Activated CD4-positive, alpha-beta memory T cell treated with anti-CD3 and anti-CD28 coated beads for 36 hours (primary cell): ENCODE measurements at regions not wholly inside any gene's neighbourhood (a gene's known extent, or its start where the extent isn't known, plus 50 kb on each side); places are given as distances from the start of the nearest gene placed in this dataset.

Experiments
- CTCF ChIA-PET: fragments of 350-600 bp; sonication (Branson Sonifier 250); formaldehyde crosslinking; loops from one replicate; lab custom pipeline; 2021; ENCODE audit warnings: antibody characterized with exemption, inconsistent platforms; lab: Charles Lee
- POLR2A ChIA-PET: fragments of 350-600 bp; sonication (Branson Sonifier 250); formaldehyde crosslinking; loops from one replicate; lab custom pipeline; 2021; ENCODE audit warnings: antibody characterized with exemption; lab: Charles Lee
- DNase-seq: peaks from one replicate; pipeline ENCODE4 v3.0.0-alpha.2; 2020
- H3K27ac Mint-ChIP-seq: one replicate; pipeline ENCODE4 v1.8.0; 2021; ENCODE audit warnings: mixed read lengths
- H3K27me3 Mint-ChIP-seq: one replicate; pipeline ENCODE4 v1.8.0; 2021; ENCODE audit warnings: mixed read lengths
- H3K36me3 Mint-ChIP-seq: one replicate; pipeline ENCODE4 v1.8.0; 2021; ENCODE audit warnings: mixed read lengths
- H3K4me1 Mint-ChIP-seq: one replicate; pipeline ENCODE4 v1.8.0; 2021; ENCODE audit warnings: low read depth, mixed read lengths
- H3K4me3 Mint-ChIP-seq: one replicate; pipeline ENCODE4 v1.8.0; 2021; ENCODE audit warnings: mild to moderate bottlenecking, mixed read lengths
- H3K9me3 Mint-ChIP-seq: one replicate; pipeline ENCODE4 v1.8.0; 2021; ENCODE audit warnings: mixed read lengths
- intact Hi-C: fragments of 100-400 bp; cut with micrococcal nuclease; formaldehyde crosslinking; loops from one replicate; pipeline ENCODE4 v1.15.1; 2023

DNA sequence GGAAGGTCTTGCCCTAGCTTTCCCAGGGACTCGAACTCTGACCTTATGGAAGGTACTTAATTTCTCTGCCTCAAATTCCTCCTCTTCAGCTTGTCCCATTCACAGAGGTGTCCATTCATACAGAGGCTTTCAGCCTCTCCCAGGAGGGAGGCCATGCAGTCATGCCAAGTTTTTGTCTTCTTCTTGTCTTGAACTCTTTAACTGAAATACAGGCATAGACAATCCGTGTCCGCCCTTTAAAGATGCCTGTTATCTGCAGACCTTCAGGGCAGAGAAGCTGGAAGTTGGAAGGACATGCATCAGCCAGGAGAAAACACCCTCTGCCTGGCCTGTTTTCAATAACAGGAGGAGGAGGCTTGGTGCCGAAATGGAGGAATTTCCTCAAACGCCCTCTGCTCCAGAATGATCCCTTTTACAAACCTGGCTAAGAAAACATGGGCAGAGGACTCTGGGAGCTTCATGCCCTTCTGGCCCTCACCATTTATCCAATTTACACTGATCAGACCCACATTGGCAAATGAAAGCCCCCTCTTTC is 308.3 kb downstream of the MYCN start:
- no peaks in the 10 kb centered on the region for H3K4me1 Mint-ChIP-seq
- ChIA-PET CTCF (no interaction called here), POLR2A (no interaction called here)
- no peak for DNase-seq
- H3K9me3 Mint-ChIP-seq: no peaks in the 10 kb centered on the region
- no peak overlapping the region for H3K27ac Mint-ChIP-seq
- intact Hi-C loops: no loop called here
- H3K4me3 Mint-ChIP-seq: no peak overlapping the region
- H3K27me3 Mint-ChIP-seq: no peaks in the 10 kb centered on the region
- no peaks in the 10 kb centered on the region for H3K36me3 Mint-ChIP-seq

DNA sequence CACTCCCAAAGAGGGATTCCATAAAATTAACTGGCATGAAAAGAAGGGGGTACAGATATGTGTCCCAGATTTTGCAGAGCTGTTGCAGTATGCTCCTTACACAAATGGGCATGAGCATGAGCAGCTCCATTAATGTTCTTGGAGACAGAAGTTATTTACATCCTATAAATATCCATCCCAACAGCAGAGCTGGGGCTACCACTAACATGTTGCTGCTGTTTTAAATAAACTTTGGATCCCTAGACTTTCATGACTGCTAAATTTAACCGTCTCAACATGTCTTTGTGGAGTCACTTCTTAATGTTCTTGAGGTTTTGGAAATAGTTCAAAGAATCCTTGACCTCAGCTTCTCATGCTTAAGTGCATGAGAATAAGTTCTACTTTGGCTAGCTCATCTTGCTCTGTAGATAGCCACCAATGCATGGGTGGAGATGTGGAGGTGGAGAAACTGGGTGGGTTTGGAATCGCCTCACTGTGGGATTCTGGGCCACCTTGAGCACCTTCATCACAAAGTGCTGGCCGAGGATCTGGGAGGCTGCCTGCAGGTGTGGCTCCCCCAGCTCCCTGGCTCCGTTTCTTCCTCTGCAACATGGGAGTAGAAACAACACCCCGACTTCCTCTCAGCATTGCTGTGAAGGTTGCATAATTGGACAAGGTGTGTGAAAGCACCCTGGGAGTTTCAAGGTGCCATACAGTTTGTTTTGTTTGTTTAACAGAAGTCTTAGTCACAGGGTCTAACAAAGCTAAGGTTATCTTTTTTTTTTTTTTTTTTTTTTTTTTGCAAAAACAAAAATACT is 307.2 kb downstream of the MYCN start:
- no peak overlapping the region for H3K27ac Mint-ChIP-seq
- no peaks in the 10 kb centered on the region for H3K36me3 Mint-ChIP-seq
- intact Hi-C loops: no loop called here
- CTCF ChIA-PET: no interaction called here
- H3K27me3 Mint-ChIP-seq: no peaks in the 10 kb centered on the region
- H3K9me3 Mint-ChIP-seq: no peaks in the 10 kb centered on the region
- POLR2A ChIA-PET: no interaction called here
- no peak overlapping the region for H3K4me3 Mint-ChIP-seq
- H3K4me1 Mint-ChIP-seq: no peaks in the 10 kb centered on the region
- DNase-seq: no peak

DNA sequence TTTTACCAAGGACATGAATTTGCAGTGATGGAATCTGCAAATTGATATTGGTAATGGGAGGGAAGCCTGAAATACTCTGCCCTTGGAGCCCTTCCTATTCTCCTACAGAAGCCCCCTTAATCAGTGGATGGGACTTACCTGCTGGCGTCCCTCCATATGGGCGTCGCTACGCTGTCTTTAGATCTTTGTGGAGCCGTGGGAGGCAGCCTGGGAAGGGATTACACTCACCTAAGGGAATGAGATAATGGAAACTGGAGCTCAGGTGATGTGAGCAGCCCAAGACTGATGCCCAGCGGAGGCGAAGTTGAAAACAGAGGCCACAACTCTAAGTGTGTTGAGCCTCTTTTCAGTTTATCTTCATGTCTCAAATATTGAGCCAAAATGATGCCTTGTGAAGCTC is 306.6 kb downstream of the MYCN start:
- H3K27ac Mint-ChIP-seq: no peak overlapping the region
- intact Hi-C loops: no loop called here
- POLR2A ChIA-PET: no interaction called here
- no peaks in the 10 kb centered on the region for H3K27me3 Mint-ChIP-seq
- H3K4me3 Mint-ChIP-seq: no peak overlapping the region
- H3K9me3 Mint-ChIP-seq: no peaks in the 10 kb centered on the region
- no peaks in the 10 kb centered on the region for H3K36me3 Mint-ChIP-seq
- no peak for DNase-seq
- H3K4me1 Mint-ChIP-seq: no peaks in the 10 kb centered on the region
- CTCF ChIA-PET: no interaction called here

DNA sequence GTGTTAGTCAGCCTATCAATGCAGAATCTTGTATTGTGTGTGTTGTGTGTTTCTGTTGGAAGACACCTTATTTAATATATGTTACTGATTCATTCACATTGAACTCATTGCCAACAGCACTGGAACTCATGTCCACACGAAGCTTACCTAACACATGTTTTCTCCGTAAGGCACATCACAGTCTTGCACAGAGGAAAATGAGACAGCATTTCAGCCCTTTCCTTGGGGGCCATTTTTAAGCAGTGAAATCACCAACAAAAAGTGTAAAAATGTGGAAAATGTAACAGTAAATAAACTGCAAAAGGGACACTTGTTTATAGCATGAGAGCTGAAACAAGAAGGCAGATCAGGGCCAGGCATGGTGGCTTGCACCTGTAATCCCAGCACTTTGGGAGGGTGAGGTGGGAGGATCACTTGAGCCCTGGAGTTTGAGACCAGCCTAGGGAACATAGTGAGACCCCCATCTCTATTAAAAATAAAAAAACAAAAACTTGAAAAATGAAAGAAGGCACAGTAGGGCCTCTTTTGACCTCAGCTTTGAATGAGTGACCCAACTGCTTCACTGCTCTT is 306.0 kb downstream of the MYCN start:
- DNase-seq: no peak
- Mint-ChIP-seq H3K36me3 (no peaks in the 10 kb centered on the region), H3K9me3 (no peaks in the 10 kb centered on the region), H3K27me3 (no peaks in the 10 kb centered on the region), H3K27ac (no peak overlapping the region), H3K4me1 (no peaks in the 10 kb centered on the region), H3K4me3 (no peak overlapping the region)
- ChIA-PET CTCF (no interaction called here), POLR2A (no interaction called here)
- intact Hi-C loops: no loop called here

DNA sequence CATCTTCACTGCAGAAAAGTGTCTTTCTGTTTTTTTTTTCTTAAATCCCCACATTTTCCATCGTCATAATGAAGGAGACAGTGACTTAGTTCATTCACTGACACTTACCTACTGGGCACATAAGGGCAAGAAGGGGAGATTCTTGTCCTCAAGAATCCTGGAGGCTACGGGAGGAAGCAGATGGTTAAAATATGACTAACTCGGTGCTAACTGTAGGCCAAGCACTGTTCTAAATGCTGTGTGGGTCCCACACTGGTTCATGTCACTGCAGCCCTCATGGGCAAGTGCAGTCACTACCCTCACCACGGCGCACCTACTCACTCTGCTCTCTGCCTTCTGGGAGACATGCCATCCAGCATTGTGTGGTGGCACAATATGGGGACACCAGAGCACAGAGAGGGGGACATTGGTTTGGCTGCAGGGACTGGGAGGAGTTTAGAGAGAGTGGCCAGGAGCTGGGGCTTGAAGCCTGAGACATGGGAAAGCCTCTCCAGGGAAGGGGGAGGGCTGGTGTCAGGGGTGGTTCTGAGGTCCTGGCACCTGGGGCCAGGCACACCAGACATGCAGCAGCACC is 305.2 kb downstream of the MYCN start:
- ChIA-PET POLR2A (no interaction called here), CTCF (no interaction called here)
- no peaks in the 10 kb centered on the region for H3K4me1 Mint-ChIP-seq
- H3K27me3 Mint-ChIP-seq: no peaks in the 10 kb centered on the region
- H3K27ac Mint-ChIP-seq: no peak overlapping the region
- H3K9me3 Mint-ChIP-seq: no peaks in the 10 kb centered on the region
- no peaks in the 10 kb centered on the region for H3K36me3 Mint-ChIP-seq
- intact Hi-C loops: no loop called here
- H3K4me3 Mint-ChIP-seq: no peak overlapping the region
- no peak for DNase-seq

DNA sequence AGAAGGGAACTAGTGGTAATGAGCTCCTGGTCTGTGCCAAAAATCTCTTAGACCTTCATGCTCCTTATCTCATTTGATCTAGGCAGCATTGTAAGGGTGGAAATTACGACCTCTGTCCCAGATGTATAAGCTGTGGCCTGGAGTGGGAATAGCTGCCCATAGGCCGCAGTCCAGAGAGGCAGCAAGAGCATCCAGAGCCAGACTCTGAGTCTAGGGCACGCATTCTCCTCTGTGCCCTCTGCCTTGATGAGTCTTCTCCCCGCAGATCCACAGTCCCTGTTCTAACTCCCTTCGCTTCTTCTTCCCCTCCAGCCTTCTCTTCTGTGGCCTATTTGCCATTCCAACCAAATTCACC is 304.6 kb downstream of the MYCN start:
- H3K4me3 Mint-ChIP-seq: no peak overlapping the region
- no peak for DNase-seq
- no peaks in the 10 kb centered on the region for H3K36me3 Mint-ChIP-seq
- intact Hi-C loops: no loop called here
- POLR2A ChIA-PET: no interaction called here
- CTCF ChIA-PET: no interaction called here
- no peaks in the 10 kb centered on the region for H3K4me1 Mint-ChIP-seq
- no peaks in the 10 kb centered on the region for H3K9me3 Mint-ChIP-seq
- no peaks in the 10 kb centered on the region for H3K27me3 Mint-ChIP-seq
- H3K27ac Mint-ChIP-seq: no peak overlapping the region

- H3K36me3 Mint-ChIP-seq: no peaks in the 10 kb centered on the region
- H3K4me3 Mint-ChIP-seq: no peak overlapping the region
- no peaks in the 10 kb centered on the region for H3K9me3 Mint-ChIP-seq
- ChIA-PET POLR2A (no interaction called here), CTCF (no interaction called here)
- H3K4me1 Mint-ChIP-seq: no peaks in the 10 kb centered on the region
- intact Hi-C loops: no loop called here
- no peaks in the 10 kb centered on the region for H3K27me3 Mint-ChIP-seq
- DNase-seq: no peak
- no peak overlapping the region for H3K27ac Mint-ChIP-seq
Measured at GRCh38 chr2:16244153-16244965, 304.0 kb downstream of the MYCN start.

- DNase-seq: no peak
- CTCF ChIA-PET: no interaction called here
- Mint-ChIP-seq H3K9me3 (no peaks in the 10 kb centered on the region), H3K4me1 (no peaks in the 10 kb centered on the region), H3K4me3 (no peak overlapping the region), H3K36me3 (no peaks in the 10 kb centered on the region), H3K27ac (no peak overlapping the region), H3K27me3 (no peaks in the 10 kb centered on the region)
- POLR2A ChIA-PET: no interaction called here
- intact Hi-C loops: no loop called here
Measured at GRCh38 chr2:16243411-16243996, 303.2 kb downstream of the MYCN start.

- H3K36me3 Mint-ChIP-seq: no peaks in the 10 kb centered on the region
- no peak overlapping the region for H3K27ac Mint-ChIP-seq
- intact Hi-C loops: no loop called here
- DNase-seq: no peak
- POLR2A ChIA-PET: no interaction called here
- CTCF ChIA-PET: no interaction called here
- H3K4me3 Mint-ChIP-seq: no peak overlapping the region
- H3K4me1 Mint-ChIP-seq: no peaks in the 10 kb centered on the region
- H3K9me3 Mint-ChIP-seq: no peaks in the 10 kb centered on the region
- no peaks in the 10 kb centered on the region for H3K27me3 Mint-ChIP-seq
Measured at GRCh38 chr2:16242906-16243305, 302.6 kb downstream of the MYCN start.

DNA sequence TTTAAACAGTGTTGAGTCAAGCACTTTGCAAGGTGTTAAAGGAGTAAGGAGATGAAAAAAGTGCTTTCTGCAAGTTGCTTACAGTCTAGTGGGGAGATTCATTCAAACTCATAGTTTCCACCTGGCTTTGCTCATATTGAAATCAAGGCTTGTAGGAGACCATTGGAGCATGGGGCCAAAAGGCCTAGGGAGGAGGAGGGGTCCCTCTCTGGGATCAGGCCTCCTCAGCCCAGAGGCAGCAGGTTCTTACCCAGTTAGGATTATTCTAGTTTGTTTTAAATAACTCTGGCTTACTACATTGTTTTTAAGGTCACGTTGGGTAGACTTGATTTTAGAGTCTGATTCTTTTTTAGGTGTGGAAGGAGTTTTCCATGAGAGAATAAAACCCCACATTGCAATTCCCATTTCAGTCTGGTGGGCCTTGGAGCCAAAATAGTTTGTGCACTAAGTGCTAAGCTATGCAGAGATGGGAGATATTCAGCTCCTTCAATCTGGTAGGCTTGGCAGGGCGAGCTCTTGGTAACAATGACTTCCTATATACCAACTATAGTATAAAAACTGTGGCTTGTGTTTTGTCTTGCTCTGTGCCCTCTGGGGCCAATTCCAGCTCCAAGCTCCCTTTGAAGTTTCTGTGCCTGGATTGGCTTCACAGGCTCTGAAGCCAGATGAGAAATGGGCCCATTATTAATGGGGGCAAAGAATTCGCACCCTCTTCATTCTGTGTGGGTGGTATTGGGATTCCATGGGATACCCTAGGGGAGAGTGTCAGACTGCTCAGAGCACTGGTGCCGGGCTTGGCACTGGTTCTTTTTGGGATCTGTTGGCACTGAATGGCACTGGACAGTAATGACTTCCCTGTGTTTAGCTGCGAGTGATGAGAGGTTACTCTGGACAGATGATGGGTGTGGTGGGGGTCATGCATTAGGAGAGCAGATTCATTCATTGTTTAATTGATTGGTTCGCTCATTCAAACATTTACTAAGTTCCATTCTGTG is 301.1 kb downstream of the MYCN start:
- H3K9me3 Mint-ChIP-seq: no peaks in the 10 kb centered on the region
- H3K4me1 Mint-ChIP-seq: no peaks in the 10 kb centered on the region
- H3K27me3 Mint-ChIP-seq: no peaks in the 10 kb centered on the region
- DNase-seq: no peak
- ChIA-PET CTCF (no interaction called here), POLR2A (no interaction called here)
- no peak overlapping the region for H3K4me3 Mint-ChIP-seq
- H3K36me3 Mint-ChIP-seq: no peaks in the 10 kb centered on the region
- H3K27ac Mint-ChIP-seq: no peak overlapping the region
- intact Hi-C loops: no loop called here

DNA sequence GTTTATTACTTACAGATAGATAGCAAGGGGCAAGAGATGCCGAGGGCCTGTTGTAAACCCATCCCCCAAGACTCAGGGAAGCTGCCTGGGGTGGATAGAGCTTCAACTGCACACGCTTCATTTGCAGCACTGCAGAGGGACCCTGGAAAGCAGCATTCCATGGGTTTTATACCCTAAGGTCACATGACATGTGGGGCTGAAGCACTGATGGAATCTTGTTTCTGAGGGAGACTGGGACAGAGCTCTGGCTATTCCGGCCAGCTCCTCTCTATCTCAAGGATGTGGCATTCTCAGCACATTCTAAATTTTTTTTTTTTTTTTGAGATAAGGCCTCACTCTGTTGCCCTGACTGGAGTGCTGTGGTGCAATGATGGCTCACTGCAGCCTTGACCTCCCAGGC is 300.1 kb downstream of the MYCN start:
- H3K27ac Mint-ChIP-seq: no peak overlapping the region
- no peaks in the 10 kb centered on the region for H3K4me1 Mint-ChIP-seq
- DNase-seq: no peak

More for the DNA sequence above, 300.1 kb downstream of the MYCN start:
- intact Hi-C loops: no loop called here
- ChIA-PET POLR2A (no interaction called here), CTCF (no interaction called here)
- no peaks in the 10 kb centered on the region for H3K36me3 Mint-ChIP-seq
- peaks cover 3% of the 10 kb centered on the region for H3K27me3 Mint-ChIP-seq
- H3K9me3 Mint-ChIP-seq: no peaks in the 10 kb centered on the region
- H3K4me3 Mint-ChIP-seq: no peak overlapping the region
